Esophagus squamous epithelium (tissue), 5 donors: ENCODE measurements at regions not wholly inside any gene's neighbourhood (a gene's known extent, or its start where the extent isn't known, plus 50 kb on each side); places are given as distances from the start of the nearest gene placed in this dataset.

Source experiments
- DNase-seq: peaks from one replicate; lab custom pipeline; 2025; lab: John Stamatoyannopoulos, UW
- H3K27ac ChIP-seq, 4 donors: fragments of 200-600 bp; sonication (generic); one replicate each; pipeline ENCODE4 v1.5.1; 2016 to 2019; ENCODE audit warnings: mild to moderate bottlenecking in 1 of 4
- H3K27me3 ChIP-seq, 4 donors: fragments of 200-600 bp; sonication (generic); 1 replicate in 3 of 4; 2 replicates in 1 of 4; pipeline versions ENCODE4 v1.5.1 to v1.6.0; 2017 to 2021; ENCODE audit warnings: antibody characterized with exemption in 1 of 4
- H3K36me3 ChIP-seq, 3 donors: fragments of 200-600 bp; sonication (generic); one replicate each; pipeline ENCODE4 v1.5.1; 2016 to 2019
- H3K4me1 ChIP-seq, 3 donors: fragments of 200-600 bp; sonication (generic); one replicate each; pipeline ENCODE4 v1.5.1; 2017 to 2019
- H3K4me3 ChIP-seq, 4 donors: fragments of 200-600 bp; sonication (generic); 1 replicate in 3 of 4; 2 replicates in 1 of 4; pipeline ENCODE4 v1.5.1; 2016 to 2019; ENCODE audit warnings: mild to moderate bottlenecking in 2 of 4, moderate library complexity in 1 of 4
- H3K9me3 ChIP-seq, 3 donors: fragments of 200-600 bp; sonication (generic); one replicate each; pipeline ENCODE4 v1.5.1; 2016 to 2019
- POLR2A ChIP-seq, 4 donors: fragments of 450-650 bp; IDR thresholded peaks; one replicate each; pipeline ENCODE4 v1.6.1; 2017; ENCODE audit warnings: antibody characterized with exemption in 4 of 4, mild to moderate bottlenecking in 4 of 4, moderate library complexity in 3 of 4
- WGBS, 2 donors: methylation state at CpG; one replicate each; pipeline ENCODE4 v1.1.5; 2018; 5-methylcytosine and 5-hydroxymethylcytosine counted together
- intact Hi-C: fragments of 100-400 bp; cut with DNase I; formaldehyde crosslinking; loops from one replicate; pipeline ENCODE4 v1.15.0; 2022
- TF ChIP-seq, protein P1 (sequence below), 6 experiments: fragments of 450-650 bp in 4 of 6; fragments of 200-600 bp in 2 of 6; sonication (generic) in 2 of 6; IDR thresholded peaks; one replicate each; pipeline ENCODE4 v1.5.1; 2016 to 2019; ENCODE audit warnings: antibody characterized with exemption in 6 of 6, mild to moderate bottlenecking in 4 of 6, moderate library complexity in 4 of 6
- donor health status: DM: yes; HTN: yes; CAD: no.

DNA sequence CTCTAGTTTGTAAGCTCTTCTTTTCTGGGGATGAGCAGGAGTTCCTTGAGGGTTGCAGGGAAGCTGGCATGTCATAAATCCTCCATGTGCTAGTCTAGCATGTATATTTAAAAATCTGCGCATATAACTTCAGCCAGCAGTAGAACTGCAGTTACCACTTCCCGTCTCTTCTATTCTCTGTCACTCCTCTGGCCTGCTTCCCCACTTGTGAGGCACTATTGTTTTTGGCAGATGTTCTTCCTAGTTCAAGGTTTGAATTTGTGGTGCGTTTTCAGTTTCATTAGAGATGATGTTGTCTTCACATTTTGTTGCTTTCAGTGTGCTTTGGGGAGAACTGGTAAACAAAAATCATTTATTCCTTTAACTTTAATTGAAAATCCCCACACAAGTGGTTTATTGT, 169.1 kb upstream of the ZPLD1 start:
- Histone ChIP-seq H3K36me3 (no peaks in the 10 kb centered on the region), H3K4me3 (no peak overlapping the region), H3K27ac (no peak overlapping the region), H3K4me1 (no peaks in the 10 kb centered on the region), H3K27me3 (no peaks in the 10 kb centered on the region), H3K9me3 (no peaks in the 10 kb centered on the region)
- 45 to 83% methylated on average over 3 of the region's 3 CpGs for WGBS, 2 donors
- intact Hi-C loops, result no loop called here
- no peak for DNase-seq
- TF ChIP-seq, protein P1, sequence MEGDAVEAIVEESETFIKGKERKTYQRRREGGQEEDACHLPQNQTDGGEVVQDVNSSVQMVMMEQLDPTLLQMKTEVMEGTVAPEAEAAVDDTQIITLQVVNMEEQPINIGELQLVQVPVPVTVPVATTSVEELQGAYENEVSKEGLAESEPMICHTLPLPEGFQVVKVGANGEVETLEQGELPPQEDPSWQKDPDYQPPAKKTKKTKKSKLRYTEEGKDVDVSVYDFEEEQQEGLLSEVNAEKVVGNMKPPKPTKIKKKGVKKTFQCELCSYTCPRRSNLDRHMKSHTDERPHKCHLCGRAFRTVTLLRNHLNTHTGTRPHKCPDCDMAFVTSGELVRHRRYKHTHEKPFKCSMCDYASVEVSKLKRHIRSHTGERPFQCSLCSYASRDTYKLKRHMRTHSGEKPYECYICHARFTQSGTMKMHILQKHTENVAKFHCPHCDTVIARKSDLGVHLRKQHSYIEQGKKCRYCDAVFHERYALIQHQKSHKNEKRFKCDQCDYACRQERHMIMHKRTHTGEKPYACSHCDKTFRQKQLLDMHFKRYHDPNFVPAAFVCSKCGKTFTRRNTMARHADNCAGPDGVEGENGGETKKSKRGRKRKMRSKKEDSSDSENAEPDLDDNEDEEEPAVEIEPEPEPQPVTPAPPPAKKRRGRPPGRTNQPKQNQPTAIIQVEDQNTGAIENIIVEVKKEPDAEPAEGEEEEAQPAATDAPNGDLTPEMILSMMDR (IDR thresholded peaks at IDR 0.05), result no peak
- no peak for TF ChIP-seq POLR2A (IDR thresholded peaks at IDR 0.05)

DNA sequence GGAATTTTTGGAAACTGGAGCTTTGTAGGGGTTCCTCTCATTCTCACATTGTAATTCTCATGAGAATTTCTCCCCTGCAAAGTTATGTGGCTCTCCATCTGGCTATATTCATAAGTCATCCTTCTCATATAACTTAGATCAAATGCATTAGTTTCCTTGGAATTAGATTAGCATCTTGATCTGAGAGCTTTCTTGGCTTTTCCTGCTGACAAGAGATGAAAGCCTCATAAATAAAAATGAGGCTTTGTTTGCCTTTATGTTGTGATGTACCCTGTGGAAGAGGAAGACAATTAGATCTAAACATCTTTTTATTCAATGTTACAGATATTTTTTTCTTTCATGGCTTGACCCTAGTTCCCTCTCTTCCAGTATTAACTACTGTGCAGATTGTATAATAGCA, 165.4 kb upstream of the ZPLD1 start:
- no peaks in the 10 kb centered on the region for H3K36me3 ChIP-seq
- DNase-seq, result no peak
- TF ChIP-seq, protein P1 (IDR thresholded peaks at IDR 0.05), result no peak
- no peak for TF ChIP-seq POLR2A (IDR thresholded peaks at IDR 0.05)
- H3K4me1 ChIP-seq, result no peaks in the 10 kb centered on the region
- intact Hi-C loops, result no loop called here
- H3K27ac ChIP-seq, result no peak overlapping the region
- no peak overlapping the region for H3K4me3 ChIP-seq
- H3K27me3 ChIP-seq, result no peaks in the 10 kb centered on the region
- no peaks in the 10 kb centered on the region for H3K9me3 ChIP-seq

DNA sequence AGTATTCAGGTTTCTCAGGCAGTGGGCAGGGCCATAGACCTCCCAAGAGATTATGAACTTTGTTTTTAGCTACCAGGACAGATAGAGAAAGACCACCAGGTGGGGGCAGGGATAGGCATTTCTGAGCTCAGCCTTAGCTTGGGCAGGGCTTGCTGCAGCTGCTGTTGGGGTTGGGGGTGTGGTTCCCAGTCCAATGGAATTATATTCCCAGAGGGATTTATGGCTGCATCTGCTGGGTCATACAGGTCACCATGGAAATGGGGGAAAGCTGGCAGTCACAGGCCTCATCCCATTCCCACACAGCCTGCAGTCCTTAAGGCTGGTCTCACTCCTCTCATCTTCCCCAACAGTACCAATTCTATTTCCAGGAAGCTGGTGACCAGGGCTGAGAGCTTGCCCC, 144.6 kb upstream of the ZPLD1 start:
- DNase-seq, result no peak
- intact Hi-C loops, result no loop called here
- H3K4me3 ChIP-seq, result no peak overlapping the region
- H3K27ac ChIP-seq, result no peak overlapping the region
- H3K36me3 ChIP-seq, result no peaks in the 10 kb centered on the region
- TF ChIP-seq POLR2A (IDR thresholded peaks at IDR 0.05), result no peak
- TF ChIP-seq, protein P1 (IDR thresholded peaks at IDR 0.05), result no peak
- no peaks in the 10 kb centered on the region for H3K9me3 ChIP-seq
- no peaks in the 10 kb centered on the region for H3K27me3 ChIP-seq
- no peaks in the 10 kb centered on the region for H3K4me1 ChIP-seq

DNA sequence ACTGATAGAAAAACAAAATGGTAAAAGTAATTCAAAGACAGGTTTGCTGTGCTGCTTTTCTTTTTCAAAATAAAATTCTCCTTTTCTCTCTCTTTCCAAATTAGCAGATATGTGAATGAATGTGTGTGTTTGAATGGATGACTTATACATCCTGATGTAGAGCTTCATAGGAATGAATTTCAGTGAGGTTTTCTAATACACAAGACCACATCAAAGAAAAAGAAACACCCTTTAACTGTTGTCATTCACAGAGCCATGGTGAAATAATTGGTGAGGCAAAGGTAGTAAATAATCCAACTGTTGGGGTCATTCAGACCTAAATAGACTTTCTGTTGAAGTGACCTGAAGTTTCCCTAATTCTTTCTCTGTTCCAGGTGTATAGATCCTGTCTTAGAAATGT, 139.1 kb upstream of the ZPLD1 start:
- Histone ChIP-seq H3K36me3 (no peaks in the 10 kb centered on the region), H3K4me3 (no peak overlapping the region), H3K9me3 (no peaks in the 10 kb centered on the region), H3K27ac (no peak overlapping the region), H3K4me1 (no peaks in the 10 kb centered on the region), H3K27me3 (no peaks in the 10 kb centered on the region)
- DNase-seq, result no peak
- intact Hi-C loops, result no loop called here
- TF ChIP-seq, protein P1 (IDR thresholded peaks at IDR 0.05), result no peak
- no peak for TF ChIP-seq POLR2A (IDR thresholded peaks at IDR 0.05)

DNA sequence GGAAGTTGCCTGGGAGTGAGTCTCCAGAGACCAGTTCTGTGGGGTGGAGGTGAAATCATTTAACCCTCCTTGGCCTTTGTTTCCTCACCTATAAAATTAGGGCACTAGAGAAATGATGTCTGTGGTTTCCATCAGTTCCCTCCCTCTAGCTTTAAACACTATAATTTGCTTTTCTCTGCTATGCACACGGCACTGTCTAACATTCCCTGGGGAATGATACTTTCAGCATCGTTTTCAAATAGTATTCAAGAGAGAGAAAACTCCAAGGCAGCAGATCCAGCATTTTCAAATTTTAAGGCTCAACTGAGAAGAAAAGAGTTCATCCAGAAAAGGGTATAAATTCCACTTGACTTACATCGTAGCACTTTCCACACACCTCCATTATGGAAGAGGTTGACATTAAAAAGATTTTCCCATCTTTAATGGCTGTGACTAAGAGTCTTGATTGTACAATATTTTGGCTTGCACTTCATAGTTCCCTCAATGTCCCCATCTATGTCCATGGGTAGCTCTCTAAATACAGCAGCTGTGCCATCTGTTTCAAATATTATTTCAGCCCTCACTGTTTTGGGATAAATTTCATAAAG, 137.7 kb upstream of the ZPLD1 start:
- DNase-seq, result no peak
- intact Hi-C loops, result no loop called here
- no peak for TF ChIP-seq POLR2A (IDR thresholded peaks at IDR 0.05)
- TF ChIP-seq, protein P1 (IDR thresholded peaks at IDR 0.05), result no peak
- Histone ChIP-seq H3K4me1 (no peaks in the 10 kb centered on the region), H3K27ac (no peak overlapping the region), H3K27me3 (no peaks in the 10 kb centered on the region), H3K4me3 (no peak overlapping the region), H3K9me3 (no peaks in the 10 kb centered on the region), H3K36me3 (no peaks in the 10 kb centered on the region)
- 71 to 80% methylated on average over 3 of the region's 3 CpGs for WGBS, 2 donors
